WERI-Rb-1 (cell line): ENCODE measurements at regions not wholly inside any gene's neighbourhood (a gene's known extent, or its start where the extent isn't known, plus 50 kb on each side); places are given as distances from the start of the nearest gene placed in this dataset.

Experiments used
- DNase-seq: peaks from one replicate; pipeline ENCODE4 v3.0.0-alpha.2; 2020
- H3K27ac ChIP-seq: fragments of 250-450 bp; sonication (Bioruptor Pico); 2 replicates; pipeline ENCODE4 v1.5.1; 2020; ENCODE audit warnings: mild to moderate bottlenecking, moderate library complexity
- H3K27me3 ChIP-seq: fragments of 250-450 bp; sonication (Bioruptor Pico); 2 replicates; pipeline ENCODE4 v1.5.1; 2021; ENCODE audit warnings: mild to moderate bottlenecking, low read depth, moderate library complexity; ENCODE audit not compliant: insufficient read depth, severe bottlenecking
- H3K36me3 ChIP-seq: fragments of 250-450 bp; sonication (Bioruptor Pico); 2 replicates; pipeline ENCODE4 v1.5.1; 2020; ENCODE audit warnings: mild to moderate bottlenecking, moderate library complexity
- H3K4me3 ChIP-seq: 2 replicates; pipeline ENCODE4 v1.5.1; 2011; ENCODE audit warnings: low read depth, mild to moderate bottlenecking, control low read depth, low read length
- H3K9me3 ChIP-seq: fragments of 250-450 bp; sonication (Bioruptor Pico); 2 replicates; pipeline ENCODE4 v1.5.1; 2021; ENCODE audit warnings: mild to moderate bottlenecking, moderate library complexity; ENCODE audit not compliant: severe bottlenecking
- TF ChIP-seq, protein P1 (sequence below): IDR thresholded peaks from 2 replicates; pipeline ENCODE4 v1.5.1; 2011; ENCODE audit warnings: low read depth, mild to moderate bottlenecking, control low read depth, inconsistent platforms, low read length

DNA sequence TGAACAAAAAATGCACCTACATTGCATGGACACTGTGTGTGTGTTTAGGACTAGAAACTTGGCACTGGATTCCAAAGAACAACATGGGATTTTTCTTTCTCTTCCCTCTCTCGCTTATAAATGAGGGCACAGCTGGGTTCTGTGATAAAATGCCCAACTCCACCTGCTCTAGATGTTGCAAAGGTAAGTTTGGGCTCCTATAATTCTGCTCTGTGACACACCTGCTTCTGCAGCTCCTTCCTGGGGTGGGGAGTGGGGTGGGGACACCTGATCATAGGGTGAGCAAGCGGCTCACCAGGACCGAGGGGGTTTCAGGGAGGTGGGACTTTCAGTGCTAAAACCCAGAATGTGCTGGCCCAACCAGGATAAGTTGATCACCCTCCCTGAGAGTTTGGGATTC lies 104.3 kb downstream of the AXIN2 start:
- no peak overlapping the region for H3K4me3 ChIP-seq
- TF ChIP-seq, protein P1, sequence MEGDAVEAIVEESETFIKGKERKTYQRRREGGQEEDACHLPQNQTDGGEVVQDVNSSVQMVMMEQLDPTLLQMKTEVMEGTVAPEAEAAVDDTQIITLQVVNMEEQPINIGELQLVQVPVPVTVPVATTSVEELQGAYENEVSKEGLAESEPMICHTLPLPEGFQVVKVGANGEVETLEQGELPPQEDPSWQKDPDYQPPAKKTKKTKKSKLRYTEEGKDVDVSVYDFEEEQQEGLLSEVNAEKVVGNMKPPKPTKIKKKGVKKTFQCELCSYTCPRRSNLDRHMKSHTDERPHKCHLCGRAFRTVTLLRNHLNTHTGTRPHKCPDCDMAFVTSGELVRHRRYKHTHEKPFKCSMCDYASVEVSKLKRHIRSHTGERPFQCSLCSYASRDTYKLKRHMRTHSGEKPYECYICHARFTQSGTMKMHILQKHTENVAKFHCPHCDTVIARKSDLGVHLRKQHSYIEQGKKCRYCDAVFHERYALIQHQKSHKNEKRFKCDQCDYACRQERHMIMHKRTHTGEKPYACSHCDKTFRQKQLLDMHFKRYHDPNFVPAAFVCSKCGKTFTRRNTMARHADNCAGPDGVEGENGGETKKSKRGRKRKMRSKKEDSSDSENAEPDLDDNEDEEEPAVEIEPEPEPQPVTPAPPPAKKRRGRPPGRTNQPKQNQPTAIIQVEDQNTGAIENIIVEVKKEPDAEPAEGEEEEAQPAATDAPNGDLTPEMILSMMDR: no peak
- no peaks in the 10 kb centered on the region for H3K9me3 ChIP-seq
- H3K27me3 ChIP-seq: peaks cover 25% of the 10 kb centered on the region
- no peak overlapping the region for H3K27ac ChIP-seq
- no peak for DNase-seq
- no peaks in the 10 kb centered on the region for H3K36me3 ChIP-seq

DNA sequence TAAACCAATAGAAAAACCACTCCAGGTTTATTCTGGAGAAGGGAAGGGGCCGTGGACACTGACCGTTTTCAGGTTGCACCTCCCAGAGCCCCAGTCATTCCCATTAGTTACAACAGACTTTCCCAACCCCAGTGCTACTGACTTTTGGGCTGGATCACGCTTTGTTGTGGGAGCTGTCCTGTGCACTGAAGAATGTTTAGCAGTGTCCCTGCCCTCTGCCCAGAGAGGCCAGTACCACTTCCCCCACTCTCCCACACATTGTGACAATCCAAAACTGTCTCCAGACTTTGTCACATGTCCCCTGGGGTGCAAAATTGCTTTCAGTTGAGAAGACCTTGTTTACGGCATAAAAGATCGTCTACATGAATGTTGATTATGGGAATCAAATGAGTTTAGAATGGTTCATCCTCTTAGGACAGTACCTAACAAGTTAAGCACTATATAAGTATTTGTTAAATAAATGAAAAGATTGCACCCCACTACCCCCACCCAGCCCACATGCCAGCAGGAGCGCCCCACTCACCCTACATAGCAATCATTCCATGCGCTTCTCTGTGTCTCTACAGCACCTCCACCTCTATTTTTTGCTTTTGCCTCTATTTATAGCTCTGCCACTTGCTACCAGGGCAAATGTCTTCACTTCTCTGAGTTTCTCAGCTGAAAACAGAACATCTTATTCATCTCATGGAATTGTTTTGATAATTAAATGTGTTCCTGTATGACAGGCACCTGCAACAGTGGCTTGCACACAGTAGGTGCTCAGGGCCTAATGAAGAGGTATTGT lies 104.9 kb downstream of the AXIN2 start:
- H3K27me3 ChIP-seq: peaks cover 24% of the 10 kb centered on the region
- no peak overlapping the region for H3K27ac ChIP-seq
- no peaks in the 10 kb centered on the region for H3K36me3 ChIP-seq
- no peak for DNase-seq
- TF ChIP-seq, protein P1: no peak
- H3K4me3 ChIP-seq: no peak overlapping the region
- no peaks in the 10 kb centered on the region for H3K9me3 ChIP-seq

DNA sequence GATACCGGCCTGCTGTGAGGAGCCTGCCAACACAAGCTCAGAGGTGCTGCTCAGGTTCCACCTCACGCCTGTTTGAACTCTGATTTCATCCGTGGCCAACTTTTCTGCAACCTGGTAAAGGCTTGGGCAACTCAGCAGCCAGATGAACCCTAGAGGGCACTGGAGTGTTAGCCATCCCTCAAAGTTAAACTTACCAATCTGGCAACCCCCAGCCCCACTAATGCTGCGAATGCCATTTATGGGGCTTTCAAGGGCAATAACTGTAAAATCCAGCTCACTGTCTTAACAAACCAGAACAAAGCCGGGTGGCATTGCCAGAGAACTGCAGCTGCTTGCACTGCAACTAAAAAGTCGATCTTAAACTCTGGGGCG lies 105.5 kb downstream of the AXIN2 start:
- Histone ChIP-seq H3K27ac (no peak overlapping the region), H3K9me3 (no peaks in the 10 kb centered on the region), H3K4me3 (no peak overlapping the region), H3K36me3 (no peaks in the 10 kb centered on the region), H3K27me3 (peaks cover 30% of the 10 kb centered on the region)
- peak; percentile 11 for DNase-seq
- TF ChIP-seq, protein P1: peak; percentile 47; the same call in 1 of the 2 replicates

DNA sequence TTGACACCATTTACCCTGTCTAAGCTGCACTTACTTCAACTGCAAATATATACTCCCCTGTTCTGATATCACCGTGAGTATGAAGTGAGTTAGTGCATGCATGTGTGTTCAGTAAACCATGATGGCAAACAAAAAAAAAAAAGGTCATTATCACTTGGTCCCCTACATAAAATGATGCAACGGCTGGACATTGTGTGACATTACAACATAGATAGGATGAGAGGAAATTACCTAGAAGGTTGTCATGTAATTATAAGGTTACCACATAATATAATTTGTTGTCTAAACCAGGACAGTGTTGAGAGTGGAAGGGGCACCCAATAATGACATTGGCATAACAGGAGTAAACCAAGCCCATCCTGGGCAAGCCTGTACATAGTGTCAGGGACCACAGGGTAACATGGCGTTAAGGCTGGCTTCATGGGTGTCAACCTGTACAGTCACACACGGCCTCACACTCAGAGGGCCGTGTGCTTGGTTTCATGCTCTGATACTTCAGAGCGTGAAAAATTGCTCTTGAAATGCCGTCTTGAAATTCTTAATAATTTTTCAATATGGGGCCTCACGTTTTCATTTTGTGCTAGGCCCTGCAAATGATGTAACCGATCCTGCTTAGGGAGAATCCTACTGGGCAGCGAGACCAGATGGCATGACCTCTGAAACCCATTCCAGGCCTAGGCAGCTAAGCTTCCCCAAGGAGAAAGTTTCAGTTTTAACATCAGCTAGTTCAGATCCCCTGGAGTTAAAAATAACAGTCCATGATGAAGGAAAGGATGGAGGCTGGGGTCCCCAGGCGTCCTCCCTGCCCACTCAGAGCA lies 106.1 kb downstream of the AXIN2 start:
- no peaks in the 10 kb centered on the region for H3K36me3 ChIP-seq
- H3K9me3 ChIP-seq: no peaks in the 10 kb centered on the region
- H3K27me3 ChIP-seq: peaks cover 34% of the 10 kb centered on the region
- TF ChIP-seq, protein P1: no peak
- H3K4me3 ChIP-seq: no peak overlapping the region
- no peak overlapping the region for H3K27ac ChIP-seq
- no peak for DNase-seq

DNA sequence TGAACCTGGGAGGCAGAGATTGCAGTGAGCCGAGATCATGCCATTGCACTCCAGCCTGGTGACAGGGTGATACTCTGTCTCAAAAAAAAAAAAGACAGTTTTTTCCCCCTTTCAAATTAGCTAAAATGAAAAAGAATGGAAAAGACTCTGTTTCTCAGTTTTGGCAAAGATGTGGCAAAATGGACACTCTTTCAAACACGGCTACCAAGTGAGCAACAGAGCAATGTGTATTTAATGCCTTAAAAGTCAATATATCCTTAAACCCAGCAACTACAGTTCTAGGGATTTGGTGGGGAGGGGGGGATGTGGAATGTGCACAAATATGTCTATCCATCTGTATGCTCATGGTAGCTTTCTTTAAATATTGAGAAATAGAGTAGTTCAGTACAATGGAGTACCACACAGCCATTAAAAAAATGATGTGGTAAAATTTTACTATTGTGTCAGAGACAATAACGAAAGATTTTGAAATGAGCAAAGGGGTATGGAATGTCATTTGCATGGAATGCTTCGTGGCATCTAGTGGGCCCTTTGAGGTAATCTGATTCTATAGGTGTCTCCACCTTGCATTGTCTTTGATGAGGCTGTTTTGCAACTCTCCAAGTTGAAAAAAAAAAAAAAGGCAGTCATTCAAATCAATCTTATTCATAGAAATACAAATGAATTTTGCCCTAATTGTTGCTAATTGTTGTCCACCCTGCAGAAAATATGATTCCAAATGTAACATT lies 108.1 kb downstream of the AXIN2 start:
- H3K4me3 ChIP-seq: no peak overlapping the region
- H3K27ac ChIP-seq: no peak overlapping the region
- TF ChIP-seq, protein P1: no peak
- no peaks in the 10 kb centered on the region for H3K36me3 ChIP-seq
- H3K9me3 ChIP-seq: peaks cover 10% of the 10 kb centered on the region
- no peak for DNase-seq
- peaks cover 37% of the 10 kb centered on the region for H3K27me3 ChIP-seq
